Activated naive CD4-positive, alpha-beta T cell treated with anti-CD3 and anti-CD28 coated beads for 36 hours (primary cell): ENCODE measurements at regions not wholly inside any gene's neighbourhood (a gene's known extent, or its start where the extent isn't known, plus 50 kb on each side); places are given as distances from the start of the nearest gene placed in this dataset.

Experiments
- CTCF ChIA-PET: fragments of 350-600 bp; sonication (Branson Sonifier 250); formaldehyde crosslinking; loops from one replicate; lab custom pipeline; 2021; ENCODE audit warnings: antibody characterized with exemption; lab: Charles Lee
- DNase-seq: peaks from one replicate; pipeline ENCODE4 v3.0.0-alpha.2; 2020
- H3K27ac Mint-ChIP-seq: one replicate; pipeline ENCODE4 v1.8.0; 2021; ENCODE audit warnings: mild to moderate bottlenecking, mixed read lengths
- H3K27me3 Mint-ChIP-seq: one replicate; pipeline ENCODE4 v1.8.0; 2021; ENCODE audit warnings: low read depth, mixed read lengths
- H3K36me3 Mint-ChIP-seq: one replicate; pipeline ENCODE4 v1.8.0; 2021; ENCODE audit warnings: low read depth, mixed read lengths
- H3K4me1 Mint-ChIP-seq: one replicate; pipeline ENCODE4 v1.8.0; 2021; ENCODE audit warnings: low read depth, mixed read lengths
- H3K4me3 Mint-ChIP-seq: one replicate; pipeline ENCODE4 v1.8.0; 2021; ENCODE audit warnings: mild to moderate bottlenecking, moderate library complexity, mixed read lengths
- H3K9me3 Mint-ChIP-seq: one replicate; pipeline ENCODE4 v1.8.0; 2021; ENCODE audit warnings: mixed read lengths
- intact Hi-C: fragments of 100-400 bp; cut with micrococcal nuclease; formaldehyde crosslinking; loops from one replicate; pipeline ENCODE4 v1.15.1; 2023

DNA sequence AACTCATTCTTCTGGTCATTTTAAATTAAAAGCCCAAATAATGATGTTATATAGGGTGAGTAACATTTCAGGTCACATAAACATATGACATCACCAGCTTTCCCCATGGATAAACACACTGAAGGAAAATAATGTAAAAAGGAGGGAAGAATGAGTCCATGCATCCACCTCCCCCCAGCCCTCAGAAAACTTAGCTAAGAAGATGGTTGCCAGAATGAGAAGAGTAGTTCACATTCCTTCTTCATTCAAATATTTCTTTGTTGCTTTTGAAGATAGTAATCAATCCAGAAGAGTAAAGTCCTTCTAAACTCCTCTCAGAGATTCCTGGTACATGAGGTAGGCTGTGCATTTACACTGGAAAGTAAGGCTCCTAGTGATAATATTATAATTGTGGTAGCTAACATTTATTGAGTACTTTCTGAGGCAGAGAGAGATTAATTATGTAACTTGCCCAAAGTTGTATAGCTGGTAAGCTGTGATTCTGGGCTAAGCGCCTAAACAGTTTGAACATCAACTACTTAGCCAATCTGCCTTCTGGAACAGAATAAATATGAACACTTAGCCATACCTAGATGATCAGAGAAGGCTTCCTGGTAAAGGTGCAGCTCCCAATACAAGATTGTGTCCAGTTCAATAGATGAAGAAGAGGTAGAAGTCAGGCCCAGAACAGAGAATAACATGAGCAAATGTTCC, 256.7 kb upstream of the FN1 start:
- Mint-ChIP-seq H3K27me3 (no peaks in the 10 kb centered on the region), H3K36me3 (no peaks in the 10 kb centered on the region), H3K4me1 (no peaks in the 10 kb centered on the region), H3K27ac (no peak overlapping the region), H3K4me3 (no peak overlapping the region), H3K9me3 (no peaks in the 10 kb centered on the region)
- no peak for DNase-seq
- intact Hi-C loops = no loop called here
- CTCF ChIA-PET = interaction anchor here (0.7 kb wide), 2 partner anchors 23 to 242 kb away, joined by 3 read pairs; no protein-coding TSS in a partner anchor

- intact Hi-C loops = no loop called here
- H3K4me3 Mint-ChIP-seq = no peak overlapping the region
- CTCF ChIA-PET = no interaction called here
- H3K27ac Mint-ChIP-seq = no peak overlapping the region
- H3K9me3 Mint-ChIP-seq = no peaks in the 10 kb centered on the region
- DNase-seq = no peak
- no peaks in the 10 kb centered on the region for H3K27me3 Mint-ChIP-seq
- no peaks in the 10 kb centered on the region for H3K4me1 Mint-ChIP-seq
- no peaks in the 10 kb centered on the region for H3K36me3 Mint-ChIP-seq
Observed at GRCh38 chr2:215691346-215691745, 255.5 kb upstream of the FN1 start.

DNA sequence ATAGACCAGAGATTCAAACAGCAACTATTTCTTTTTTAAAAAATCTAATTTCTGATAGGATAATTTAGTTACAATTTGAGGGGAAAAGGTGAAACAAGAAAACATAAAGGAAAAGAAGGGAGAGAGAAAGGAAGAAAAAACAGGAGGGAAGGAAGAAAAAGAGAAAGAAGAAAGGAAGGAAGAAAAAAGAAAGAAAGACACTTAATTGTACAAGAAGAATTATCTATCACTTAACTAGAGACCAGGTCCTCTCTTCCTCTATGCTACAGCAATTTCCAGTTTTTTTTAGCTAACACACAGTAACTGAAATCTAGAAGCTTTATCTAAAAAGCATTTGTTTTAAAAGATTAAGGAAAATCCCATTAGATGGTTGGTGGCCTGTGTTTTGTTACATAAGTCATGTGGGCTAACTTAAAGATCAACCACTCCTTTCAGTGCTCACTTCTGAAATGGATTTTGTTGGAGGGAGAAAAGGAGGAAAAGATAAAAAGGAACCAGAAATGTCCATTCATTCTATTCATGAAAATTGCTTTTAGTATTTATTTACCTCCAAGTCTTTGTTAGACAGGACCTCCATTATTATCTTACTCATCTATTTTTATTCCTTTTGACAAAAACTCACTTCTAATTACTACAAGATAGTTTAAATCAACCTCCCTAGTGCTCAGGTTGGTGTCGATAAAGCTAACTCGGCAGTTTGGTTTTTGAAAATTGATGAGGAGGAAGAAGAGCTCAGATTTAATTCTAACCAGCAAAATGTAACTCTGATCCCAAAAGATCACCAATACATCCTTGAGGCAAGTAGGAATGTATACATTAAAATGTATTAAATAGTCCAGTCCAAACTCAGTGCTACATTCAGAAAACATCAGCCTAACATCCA, 251.5 kb upstream of the FN1 start:
- intact Hi-C loops = loop anchor here (10.0 kb wide), 1 partner anchor 327 kb away; the partner anchor contains the start of gene MREG
- CTCF ChIA-PET = no interaction called here
- Mint-ChIP-seq H3K27me3 (no peaks in the 10 kb centered on the region), H3K9me3 (peaks cover 8% of the 10 kb centered on the region), H3K27ac (no peak overlapping the region), H3K4me1 (peaks cover 5% of the 10 kb centered on the region), H3K4me3 (no peak overlapping the region), H3K36me3 (no peaks in the 10 kb centered on the region)
- no peak for DNase-seq

DNA sequence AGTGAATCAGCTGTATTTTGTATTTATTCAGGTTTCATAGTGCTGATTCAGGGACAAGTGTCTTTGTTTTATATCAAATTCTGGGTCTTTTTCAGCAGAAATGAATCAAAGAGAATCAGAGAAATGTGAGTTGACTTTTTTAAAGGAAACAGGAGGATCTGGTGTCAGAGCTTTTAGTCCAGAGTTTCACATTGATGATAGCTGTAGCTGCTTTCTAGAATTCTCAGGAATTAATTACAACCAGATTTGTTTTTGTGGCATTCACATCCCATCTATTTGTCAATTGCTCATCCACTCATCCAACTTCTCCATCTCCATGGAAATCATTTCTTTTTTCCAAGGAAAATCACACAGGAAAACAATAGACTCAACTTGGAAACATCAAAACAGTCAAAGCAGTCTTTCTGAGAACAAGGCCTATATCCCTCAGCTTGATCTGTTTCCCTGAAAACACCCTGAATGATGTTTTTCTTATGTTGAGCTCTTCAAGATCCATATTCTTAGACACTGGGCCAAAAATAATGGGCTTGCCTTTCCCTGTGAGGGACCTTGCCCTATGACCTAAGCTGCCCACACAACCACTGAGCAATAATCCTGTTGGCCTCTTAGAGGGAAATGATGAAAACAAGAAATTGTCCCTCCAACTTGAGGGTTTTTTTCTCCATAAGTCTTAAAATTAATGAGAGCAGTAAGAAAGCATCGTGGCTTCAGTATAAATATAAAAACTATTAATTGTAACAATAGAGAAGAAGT, 249.5 kb upstream of the FN1 start:
- intact Hi-C loops = loop anchor here (10.0 kb wide), 1 partner anchor 329 kb away; the partner anchor contains the start of gene MREG
- Mint-ChIP-seq H3K27me3 (no peaks in the 10 kb centered on the region), H3K27ac (no peak overlapping the region), H3K9me3 (peaks cover 8% of the 10 kb centered on the region), H3K4me1 (peaks cover 25% of the 10 kb centered on the region), H3K4me3 (no peak overlapping the region), H3K36me3 (no peaks in the 10 kb centered on the region)
- CTCF ChIA-PET = no interaction called here
- DNase-seq = no peak

DNA sequence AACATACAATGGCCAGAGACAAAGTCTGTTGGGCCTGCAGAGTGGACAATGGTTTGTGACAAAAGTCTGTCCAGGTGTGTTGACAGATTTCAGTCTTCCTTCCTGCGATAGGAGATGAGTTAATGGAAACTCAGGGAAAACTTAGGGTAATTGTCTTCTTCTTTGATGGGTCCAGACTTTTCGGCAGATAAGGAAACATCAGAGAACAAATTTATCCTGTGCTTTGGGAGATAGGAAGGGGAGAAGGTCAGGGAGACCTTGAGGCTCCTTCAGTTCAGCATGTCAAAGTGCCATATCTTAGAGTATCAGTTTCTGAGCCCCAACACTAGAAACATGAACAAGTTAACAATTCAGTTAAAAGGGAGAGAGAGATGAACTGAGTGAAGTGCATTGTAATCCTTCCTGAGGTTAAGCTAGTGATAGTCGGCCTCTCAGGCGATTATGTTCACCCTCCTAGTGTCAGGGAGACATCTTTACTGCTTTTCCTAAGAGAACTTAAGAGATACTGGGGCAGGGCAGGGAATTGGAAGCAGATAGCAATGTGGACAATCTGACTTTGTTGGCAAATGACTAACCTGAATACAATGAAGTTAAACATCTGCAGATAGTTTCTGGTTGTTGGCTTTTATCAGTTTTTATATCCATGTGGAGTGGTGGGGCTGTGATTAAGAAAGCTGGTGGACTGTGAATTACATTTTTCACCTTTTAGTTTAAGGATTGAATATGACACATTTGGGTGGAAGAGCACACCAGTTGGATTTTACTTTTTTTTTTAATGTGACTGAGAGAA, 248.8 kb upstream of the FN1 start:
- no peaks in the 10 kb centered on the region for H3K27me3 Mint-ChIP-seq
- H3K27ac Mint-ChIP-seq = no peak overlapping the region
- H3K4me3 Mint-ChIP-seq = no peak overlapping the region
- peaks cover 25% of the 10 kb centered on the region for H3K4me1 Mint-ChIP-seq
- CTCF ChIA-PET = no interaction called here
- peaks cover 8% of the 10 kb centered on the region for H3K9me3 Mint-ChIP-seq
- DNase-seq = no peak
- H3K36me3 Mint-ChIP-seq = no peaks in the 10 kb centered on the region
- intact Hi-C loops = loop anchor here (10.0 kb wide), 1 partner anchor 330 kb away; the partner anchor contains the start of gene MREG

DNA sequence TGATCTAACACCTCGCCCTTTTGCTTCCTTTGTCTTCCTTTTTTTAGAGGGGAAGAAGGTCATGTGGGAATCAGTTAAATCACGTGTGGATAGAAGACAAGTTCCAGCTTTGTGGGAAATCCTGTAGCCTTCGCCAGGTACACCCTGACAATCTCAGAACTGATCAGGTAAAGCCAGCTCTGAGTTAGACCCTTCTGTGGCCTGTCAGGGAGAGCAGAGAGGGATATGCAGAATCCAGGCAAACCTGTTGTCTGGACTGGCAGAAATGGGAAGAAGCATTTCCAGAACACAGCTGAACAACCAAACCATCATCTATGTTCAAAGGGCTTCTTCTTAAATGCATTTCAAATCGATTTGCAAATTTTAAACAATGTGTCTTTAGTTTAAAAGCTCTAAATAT, 247.4 kb upstream of the FN1 start:
- H3K27ac Mint-ChIP-seq = no peak overlapping the region
- no peaks in the 10 kb centered on the region for H3K36me3 Mint-ChIP-seq
- CTCF ChIA-PET = no interaction called here
- H3K4me1 Mint-ChIP-seq = peaks cover 28% of the 10 kb centered on the region
- peaks cover 8% of the 10 kb centered on the region for H3K9me3 Mint-ChIP-seq
- H3K27me3 Mint-ChIP-seq = no peaks in the 10 kb centered on the region
- DNase-seq = no peak
- intact Hi-C loops = loop anchor here (10.0 kb wide), 1 partner anchor 332 kb away; the partner anchor contains the start of gene MREG
- no peak overlapping the region for H3K4me3 Mint-ChIP-seq

DNA sequence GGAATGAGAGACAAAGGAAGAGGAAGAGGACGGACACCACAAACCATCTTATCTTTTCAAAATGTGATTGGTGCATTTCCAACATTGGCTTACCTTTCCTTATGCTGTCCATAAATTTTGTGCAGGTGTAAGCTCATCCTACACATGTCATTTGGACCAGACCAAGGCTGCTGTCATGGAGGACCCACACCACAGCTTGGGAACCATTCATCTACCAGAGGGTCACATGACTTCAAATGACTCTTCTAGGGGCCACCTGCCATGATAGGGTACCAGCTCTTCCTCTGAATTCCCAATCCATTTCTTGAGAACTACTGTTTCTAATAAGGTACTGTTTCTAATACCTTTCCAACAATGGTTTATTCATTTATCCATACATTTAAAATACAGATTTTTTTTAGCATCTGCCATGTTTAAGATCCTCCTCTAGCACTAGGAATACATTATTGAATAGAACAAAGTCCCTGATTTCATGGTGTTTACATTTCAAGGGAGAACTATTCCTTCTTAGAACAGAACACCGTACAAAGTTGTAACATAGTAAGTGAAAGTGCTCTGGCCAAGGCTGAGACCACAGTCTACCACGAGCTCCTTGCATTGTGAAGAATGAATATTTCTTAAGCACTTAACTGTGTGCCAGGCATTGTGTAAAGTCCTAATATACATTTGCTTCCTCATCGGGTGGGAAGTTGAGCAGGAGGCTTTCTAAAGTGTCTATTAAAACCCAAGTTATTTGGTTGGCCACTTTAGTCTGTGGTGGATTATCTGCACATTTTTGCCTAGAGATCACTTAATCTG, 246.1 kb upstream of the FN1 start:
- intact Hi-C loops = loop anchor here (1.0 to 10.0 kb wide), 3 partner anchors 17 to 873 kb away; partner anchors contain the start of genes BARD1 and MREG
- Mint-ChIP-seq H3K36me3 (no peaks in the 10 kb centered on the region), H3K4me3 (no peak overlapping the region), H3K4me1 (peaks cover 35% of the 10 kb centered on the region), H3K27me3 (no peaks in the 10 kb centered on the region), H3K9me3 (peaks cover 8% of the 10 kb centered on the region), H3K27ac (no peak overlapping the region)
- CTCF ChIA-PET = interaction anchor here (0.6 kb wide), 1 partner anchor 149 kb away, joined by 4 read pairs; no protein-coding TSS in a partner anchor
- DNase-seq = no peak

DNA sequence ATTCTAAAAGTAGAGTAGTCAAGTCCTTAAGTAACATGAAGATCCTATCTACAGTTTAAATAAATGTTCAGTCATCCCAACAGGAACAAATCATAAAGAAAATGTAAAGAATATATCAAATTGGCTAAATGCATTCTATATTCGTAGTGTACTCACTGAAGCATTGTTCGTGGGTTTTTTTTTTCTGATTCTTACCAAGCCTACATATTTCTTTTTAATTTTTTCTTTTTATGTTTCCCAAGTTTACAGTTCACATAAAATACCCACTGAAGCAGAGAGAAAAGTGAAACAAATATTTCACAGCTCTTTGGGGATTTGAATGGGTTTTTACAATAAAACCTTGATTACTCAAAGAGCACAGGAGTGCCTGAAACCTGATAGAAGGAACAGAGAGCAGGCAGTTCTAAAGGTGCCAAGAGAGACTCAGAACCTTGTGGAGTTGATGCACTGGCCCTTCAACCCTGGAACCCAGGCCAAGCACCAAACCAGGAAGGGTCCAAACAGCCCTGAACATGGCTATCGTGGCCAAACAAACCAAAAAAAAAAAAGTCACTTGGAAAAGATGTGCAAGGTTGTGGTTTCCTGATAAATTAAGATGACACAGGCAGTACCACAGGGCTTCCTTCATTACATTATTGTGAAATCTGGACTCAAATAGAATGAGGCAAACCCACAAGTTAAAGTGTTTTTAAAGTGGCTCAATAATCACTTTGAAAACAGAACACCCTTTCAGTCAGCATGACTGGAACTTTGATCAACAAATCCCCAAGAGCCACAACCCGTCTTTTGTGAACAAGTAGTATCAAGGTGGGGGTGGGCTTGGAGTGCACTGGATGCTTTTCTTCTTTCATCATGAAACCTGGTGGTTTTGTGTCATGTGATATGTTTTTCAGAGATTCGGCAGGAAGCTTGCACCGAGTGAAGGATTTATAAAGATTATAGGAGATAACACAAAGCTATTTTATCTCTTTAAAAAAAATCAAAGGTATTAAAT, 245.0 kb upstream of the FN1 start:
- Mint-ChIP-seq H3K4me1 (peaks cover 35% of the 10 kb centered on the region), H3K9me3 (peaks cover 8% of the 10 kb centered on the region), H3K36me3 (no peaks in the 10 kb centered on the region), H3K27me3 (no peaks in the 10 kb centered on the region), H3K27ac (peak overlapping the region; percentile 65), H3K4me3 (peak overlapping the region; percentile 34)
- DNase-seq = peak; percentile 60
- intact Hi-C loops = loop anchor here (1.0 to 10.0 kb wide), 3 partner anchors 16 to 872 kb away; partner anchors contain the start of genes BARD1 and MREG
- CTCF ChIA-PET = interaction anchor here (0.6 kb wide), 1 partner anchor 150 kb away, joined by 4 read pairs; no protein-coding TSS in a partner anchor

DNA sequence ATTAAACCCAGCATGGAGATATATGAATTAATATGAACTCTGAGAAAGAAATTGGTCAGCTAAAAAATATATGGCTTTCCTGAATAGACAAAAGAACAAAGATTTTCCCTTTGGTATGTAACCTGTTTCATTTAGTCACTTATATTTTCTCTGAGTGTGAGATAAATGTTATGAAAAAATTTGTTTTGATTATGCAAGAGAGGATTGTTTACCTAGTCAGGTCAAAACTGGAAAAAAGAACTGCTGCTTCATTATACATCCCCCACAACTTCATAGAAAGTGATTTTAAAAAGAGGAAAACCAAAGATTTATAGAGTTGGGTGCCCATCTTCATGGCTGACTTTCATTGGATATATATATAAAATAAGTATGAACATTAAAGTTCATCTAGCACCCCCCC, 242.2 kb upstream of the FN1 start:
- DNase-seq = no peak
- Mint-ChIP-seq H3K4me1 (peaks cover 34% of the 10 kb centered on the region), H3K4me3 (no peak overlapping the region), H3K27me3 (no peaks in the 10 kb centered on the region), H3K27ac (no peak overlapping the region), H3K36me3 (no peaks in the 10 kb centered on the region), H3K9me3 (peaks cover 1% of the 10 kb centered on the region)
- intact Hi-C loops = no loop called here
- CTCF ChIA-PET = no interaction called here

- Mint-ChIP-seq H3K4me1 (peaks cover 31% of the 10 kb centered on the region), H3K36me3 (no peaks in the 10 kb centered on the region), H3K9me3 (peaks cover 1% of the 10 kb centered on the region), H3K27me3 (no peaks in the 10 kb centered on the region), H3K27ac (no peak overlapping the region), H3K4me3 (no peak overlapping the region)
- intact Hi-C loops = no loop called here
- CTCF ChIA-PET = no interaction called here
- DNase-seq = no peak
Observed at GRCh38 chr2:215677481-215677880, 241.6 kb upstream of the FN1 start.
